ENCODE measurements at regions not wholly inside any gene's neighbourhood (a gene's known extent, or its start where the extent isn't known, plus 50 kb on each side); places are given as distances from the start of the nearest gene placed in this dataset.
"Not testable (repeated sequence)": the region's sequence is repeated elsewhere in the genome, so short reads cannot be mapped to it uniquely, and the experiment has no call there.

DNA sequence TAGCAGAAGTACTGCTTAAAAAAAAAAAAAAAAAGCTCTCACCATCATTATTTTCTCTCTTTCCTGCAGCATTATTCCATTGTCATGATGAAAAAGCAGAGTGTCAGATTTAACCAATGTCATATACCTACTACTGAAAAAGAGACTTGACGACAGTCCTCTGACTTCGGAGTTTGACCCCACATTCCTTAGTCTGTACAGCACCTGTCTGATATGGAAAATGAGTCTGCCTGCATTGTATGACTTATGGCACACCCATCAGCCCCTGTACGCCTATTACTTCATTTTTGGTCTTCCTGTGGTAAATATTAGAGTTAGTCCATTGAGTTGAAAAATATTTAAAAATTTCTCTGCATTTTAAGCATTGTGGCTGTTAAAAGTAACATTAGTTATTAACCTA is 54.5 kb upstream of the NOX4 start:
- no peak for DNase-seq

DNA sequence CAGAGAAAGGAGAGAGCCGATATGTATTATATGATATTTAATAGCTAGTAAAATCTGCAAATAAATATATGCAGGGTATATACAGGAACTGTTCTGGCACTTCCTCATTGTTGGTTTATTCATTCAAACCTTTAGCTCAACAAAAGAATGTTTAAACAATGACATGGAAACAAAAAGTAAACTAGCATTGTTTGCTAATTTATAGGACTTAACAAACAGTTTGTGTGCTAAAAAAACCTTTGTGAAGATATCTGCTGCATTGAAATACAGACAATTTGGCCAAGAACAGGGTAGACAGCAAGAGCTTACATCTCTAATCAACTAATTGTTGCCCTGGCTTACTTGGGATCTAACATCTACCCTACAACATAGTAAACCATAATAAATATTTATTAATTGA is 64.6 kb upstream of the NOX4 start:
- not testable (repeated sequence) for DNase-seq

DNA sequence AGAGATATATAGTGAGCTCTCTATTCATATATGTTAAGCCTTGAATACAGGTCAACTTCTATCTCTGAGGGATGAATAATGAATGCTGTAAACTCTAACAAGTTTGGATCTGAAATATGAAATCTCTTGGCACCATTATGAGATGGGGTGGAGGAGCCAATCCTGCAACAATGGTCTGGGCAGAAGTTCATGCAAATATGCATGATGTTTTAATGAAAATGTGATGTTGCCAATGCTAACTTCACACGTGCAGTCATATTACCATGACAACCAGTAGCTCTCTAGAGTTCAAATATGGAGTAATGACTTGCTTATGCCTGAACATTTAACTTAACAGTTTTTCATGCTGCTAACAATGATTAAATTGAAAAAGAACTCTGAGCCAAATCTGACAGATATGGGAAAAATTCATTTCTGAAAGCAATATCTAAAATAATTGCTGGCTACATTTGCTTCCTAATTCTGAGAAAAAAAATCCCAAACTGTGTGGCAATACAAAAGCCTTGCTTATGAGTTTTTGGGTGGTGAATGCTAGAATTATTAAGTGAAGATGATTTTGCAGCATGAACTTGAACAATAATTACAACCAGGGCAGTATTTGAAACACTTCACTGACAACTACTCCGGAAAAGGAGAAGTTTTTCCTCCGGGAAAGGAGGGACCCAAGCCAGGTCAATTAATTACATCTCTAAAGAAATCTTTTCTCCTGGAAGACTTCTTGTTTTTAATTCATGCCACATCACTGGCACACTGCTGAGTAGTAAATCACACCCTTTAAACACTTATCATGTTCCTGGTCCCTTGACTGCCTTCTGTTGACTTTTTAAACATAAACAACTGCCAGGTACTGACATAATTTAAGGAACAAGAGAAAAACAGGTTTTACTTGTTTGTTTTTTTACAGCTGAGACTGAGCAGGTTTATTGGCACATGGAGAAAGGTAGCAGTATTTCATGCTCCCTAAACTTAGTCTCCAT is 65.8 kb upstream of the NOX4 start:
- peak in 2 of 3 experiments; percentile 44 to 87 for DNase-seq

DNA sequence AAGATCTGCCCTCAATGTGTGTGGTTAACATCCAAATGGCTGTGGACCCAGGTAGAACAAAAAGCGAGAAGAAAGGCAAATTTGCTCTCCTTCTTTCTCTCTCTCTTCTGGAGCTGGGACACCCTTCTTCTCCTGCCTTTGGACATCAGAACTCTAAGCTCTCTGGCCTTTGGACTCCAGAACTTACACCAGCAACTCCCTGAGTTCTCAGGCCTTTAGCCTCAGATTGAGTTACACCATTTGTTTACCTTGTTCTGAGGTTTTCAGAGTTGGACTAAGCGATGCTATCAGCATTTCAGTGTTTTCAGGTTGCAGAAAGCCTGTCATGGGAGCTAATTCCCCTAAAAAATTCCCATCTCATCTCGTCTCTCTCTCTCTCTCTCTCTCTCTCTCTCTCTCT is 69.4 kb upstream of the NOX4 start:
- DNase-seq: not testable (repeated sequence)

DNA sequence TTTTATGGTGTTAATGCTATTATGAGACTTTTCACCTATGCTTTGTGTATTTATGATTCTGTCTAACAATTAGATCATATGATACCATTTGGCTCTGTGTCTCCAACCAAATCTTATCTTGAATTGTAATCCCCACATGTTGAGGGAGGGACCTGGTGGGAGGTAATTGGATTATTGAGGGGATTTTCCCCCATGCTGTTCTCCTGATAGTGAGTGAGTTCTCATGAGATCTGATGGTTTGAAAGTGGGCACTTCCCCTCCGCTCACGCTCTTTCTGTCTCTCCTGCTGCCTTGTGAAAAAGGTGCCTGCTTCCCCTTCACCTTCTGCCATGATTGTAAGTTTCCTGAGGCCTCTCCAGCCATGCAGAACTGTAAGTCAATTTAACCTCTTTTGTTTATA is 71.6 kb upstream of the NOX4 start:
- not testable (repeated sequence) for DNase-seq

DNA sequence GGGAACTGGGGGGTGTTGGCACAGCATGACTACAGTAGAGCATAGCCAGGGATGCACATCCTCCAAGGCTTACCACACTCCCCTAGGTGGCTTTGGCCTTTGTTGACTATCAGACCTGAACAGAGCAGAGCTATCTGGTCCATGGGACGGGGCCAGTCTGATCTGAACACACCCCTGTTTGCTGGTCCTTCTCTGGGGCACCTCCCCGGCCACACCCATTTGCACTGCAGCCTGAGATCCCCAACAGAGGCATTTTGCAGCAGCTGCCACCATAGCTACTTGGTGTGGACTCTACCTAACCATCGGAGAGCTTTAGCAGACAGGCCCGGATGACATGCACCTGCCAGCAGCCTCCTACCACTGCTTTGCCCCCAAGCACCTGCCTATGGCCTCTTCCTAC is 75.8 kb upstream of the NOX4 start:
- no peak for DNase-seq

DNA sequence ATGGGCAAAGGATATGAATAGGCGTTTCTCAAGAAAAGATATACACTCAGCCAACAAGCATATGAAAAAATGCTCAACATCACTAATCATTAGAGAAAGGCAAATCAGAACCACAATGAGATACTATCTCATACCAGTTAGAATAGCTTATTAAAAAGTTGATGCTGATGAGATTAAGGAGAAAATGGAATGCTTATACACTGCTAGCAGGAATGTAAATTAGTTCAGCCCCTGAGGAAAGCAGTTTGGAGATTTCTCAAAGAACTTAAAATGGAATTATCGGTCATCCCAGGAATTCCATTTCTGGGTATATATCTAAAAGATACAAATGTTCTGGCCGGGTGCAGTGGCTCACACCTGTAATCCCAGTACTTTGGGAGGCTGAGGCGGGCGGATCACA is 78.2 kb upstream of the NOX4 start:
- DNase-seq: not testable (repeated sequence)

DNA sequence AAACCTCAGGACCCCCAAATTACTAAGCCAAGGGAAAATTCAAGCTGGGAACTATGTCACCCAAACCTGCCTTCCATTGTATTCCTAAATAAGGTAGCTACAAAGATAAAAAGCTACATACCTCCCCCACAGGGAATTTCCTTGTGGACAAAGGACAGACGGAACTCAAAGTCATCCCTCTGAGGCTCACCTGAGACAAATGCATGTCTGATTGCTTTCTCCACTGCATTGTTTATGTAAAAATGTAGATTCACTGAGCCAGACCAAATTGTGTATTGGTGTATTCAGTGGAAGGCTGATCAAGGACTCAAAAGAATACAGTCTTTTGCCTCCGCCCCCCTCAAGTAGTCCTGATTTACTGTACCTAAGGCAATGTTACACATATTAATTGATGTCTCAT is 80.5 kb upstream of the NOX4 start:
- not testable (repeated sequence) for DNase-seq

DNA sequence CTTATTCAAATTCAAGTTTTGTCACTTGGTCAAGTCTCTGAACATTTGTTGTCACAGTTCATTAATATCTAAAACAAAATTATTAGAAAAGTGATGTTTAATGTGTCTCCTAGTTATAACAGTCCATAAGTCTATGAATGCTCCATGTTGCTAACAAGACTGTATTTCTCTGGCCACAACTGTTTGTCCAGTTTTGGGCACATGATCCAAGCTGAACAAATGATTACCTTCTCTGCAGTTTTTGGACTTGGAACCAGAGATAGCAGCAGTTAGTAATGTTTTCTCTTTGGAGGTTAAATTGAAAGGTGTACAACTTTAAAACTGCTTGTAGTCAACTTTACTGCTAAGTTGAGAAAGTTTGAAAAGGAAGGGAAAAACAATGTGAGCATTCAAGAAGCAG is 84.7 kb upstream of the NOX4 start:
- not testable (repeated sequence) for DNase-seq

DNA sequence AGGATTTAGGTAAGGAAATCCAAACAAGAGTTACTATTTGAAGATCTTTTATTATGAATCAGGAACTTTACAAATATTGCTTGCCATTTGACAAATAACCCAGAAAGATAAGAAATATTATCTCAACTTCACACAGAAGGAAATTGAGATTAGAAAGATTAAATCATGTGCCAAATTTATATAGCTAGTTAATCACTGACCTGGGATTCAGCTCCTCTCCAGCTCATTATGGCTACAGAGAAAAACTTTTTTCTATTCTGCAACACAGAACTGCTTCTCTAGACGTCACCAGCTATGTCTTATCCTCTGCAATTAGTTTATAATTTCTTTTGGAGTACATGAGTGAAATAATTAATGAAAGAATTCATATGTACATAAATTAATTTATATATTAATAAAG is 86.3 kb upstream of the NOX4 start:
- DNase-seq: not testable (repeated sequence)

DNA sequence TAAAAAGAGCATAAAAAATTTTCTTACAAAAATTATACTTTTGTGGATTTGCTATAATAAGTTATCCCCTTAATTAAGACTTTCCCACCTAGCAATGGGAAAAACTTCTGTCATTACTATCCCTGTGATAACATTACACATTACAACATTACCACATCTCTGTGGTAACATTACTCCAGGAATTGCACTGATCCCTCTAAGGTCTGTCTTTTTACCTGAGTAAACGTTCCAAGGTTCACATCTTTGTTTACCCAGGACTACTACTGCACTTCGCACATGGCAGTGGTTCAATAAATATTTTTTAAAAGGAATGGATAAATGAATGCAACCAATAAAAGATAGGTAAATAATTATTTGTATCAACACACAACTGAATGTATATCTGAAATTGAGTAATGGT is 92.4 kb upstream of the NOX4 start:
- DNase-seq: no peak

DNA sequence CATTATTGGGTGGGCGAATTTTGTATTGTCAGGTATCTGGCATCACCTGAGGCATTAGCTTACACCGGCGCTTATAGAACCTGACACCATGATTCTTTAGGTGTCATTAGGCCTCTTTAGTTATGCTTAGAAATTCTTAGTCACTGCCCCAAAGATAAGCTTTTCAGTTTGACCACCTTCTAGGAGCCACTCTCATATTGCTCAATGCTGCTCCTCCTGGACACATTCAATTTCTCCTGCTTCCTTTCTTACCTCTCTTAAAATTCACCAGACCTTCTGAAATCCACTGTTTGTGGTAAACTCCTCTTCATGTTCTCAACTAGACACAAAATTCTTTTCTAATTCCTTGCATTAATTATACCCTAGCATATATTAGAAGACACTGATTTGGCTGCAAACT is 93.9 kb upstream of the NOX4 start:
- DNase-seq: not testable (repeated sequence)

DNA sequence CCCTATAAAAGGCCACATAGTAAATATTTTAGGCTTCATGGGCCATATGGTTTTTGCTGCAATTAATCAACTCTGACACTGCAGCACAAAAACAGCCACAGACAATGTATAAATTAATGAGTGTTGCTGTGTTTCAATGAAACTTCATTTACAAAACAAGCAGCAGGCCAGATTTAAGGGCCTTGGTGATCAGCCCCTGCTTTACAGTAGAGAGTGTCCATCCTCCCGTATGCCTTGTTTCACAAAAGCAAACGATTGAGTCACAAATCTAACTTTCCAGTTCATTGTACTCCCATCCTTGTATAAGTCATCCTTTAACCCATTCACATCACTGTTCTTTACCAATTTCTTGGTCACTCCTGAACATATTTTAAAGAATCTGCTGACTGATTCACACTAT is 94.3 kb upstream of the NOX4 start:
- DNase-seq: not testable (repeated sequence)

DNA sequence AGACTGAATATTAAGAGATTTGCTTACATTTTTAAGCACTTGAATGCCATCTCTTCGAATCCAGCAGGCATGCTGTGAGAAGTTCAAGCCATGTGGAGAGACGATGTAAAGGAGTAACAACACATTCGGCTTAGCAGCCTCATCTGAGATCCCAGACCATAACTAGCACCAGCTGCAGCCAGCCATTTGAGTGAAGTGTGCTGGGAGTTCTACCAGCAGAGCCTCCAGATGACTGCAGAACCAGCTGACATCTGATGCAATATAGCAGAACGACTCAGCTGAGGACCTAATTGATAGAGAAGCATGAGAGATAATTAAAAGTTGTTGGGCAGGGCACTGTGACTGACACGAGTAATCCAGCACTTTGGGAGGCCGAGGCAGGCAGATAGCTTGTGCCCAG is 98.2 kb upstream of the NOX4 start:
- not testable (repeated sequence) for DNase-seq

DNA sequence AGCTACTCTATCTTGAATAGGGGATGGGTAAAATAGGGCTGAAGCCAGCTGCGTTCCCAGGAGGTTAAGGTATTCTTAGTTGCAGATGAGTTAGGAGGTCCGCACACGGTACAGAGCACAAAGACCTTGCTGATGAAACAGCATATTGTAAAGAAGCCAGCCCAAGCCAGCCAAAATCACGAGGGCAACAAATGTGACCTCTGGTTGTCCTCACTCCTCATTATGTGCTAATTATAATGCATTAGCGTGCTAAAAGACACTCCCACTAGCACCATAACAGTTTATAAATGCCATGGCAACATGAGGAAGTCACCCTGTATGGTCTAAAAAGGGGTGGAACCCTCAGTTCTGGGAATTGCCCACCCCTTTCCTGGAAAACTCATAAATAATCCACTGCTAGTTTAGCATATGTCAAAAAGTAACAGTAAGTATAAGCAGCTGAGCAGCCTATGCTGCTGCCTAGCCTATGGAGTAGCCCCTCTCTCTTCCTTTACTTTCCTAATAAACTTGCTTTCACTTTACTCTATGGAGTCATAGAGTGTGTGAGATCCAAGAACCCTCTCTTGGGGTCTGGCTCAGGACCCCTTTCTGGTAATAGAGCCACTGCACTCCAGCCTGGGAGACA is 98.9 kb upstream of the NOX4 start:
- not testable (repeated sequence) for DNase-seq

DNA sequence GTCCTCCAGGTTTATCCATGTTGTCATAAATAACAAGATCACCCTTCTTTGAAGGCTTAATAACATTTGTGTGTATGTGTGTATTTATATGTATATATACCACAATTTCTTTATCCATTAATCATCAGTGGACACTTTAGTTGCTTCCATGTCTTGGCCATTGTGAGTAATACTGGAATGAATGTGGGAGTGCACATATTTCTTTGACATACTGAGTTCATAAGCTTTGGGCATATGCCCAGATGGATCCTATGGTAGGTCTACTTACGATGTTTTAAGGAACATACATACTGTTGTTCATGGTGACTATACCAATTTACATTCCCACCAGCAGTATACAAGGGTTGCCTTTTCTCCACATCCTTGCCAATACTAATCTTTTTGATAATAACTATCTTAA is 108.8 kb upstream of the TRIM77 start:
- DNase-seq: not testable (repeated sequence)

DNA sequence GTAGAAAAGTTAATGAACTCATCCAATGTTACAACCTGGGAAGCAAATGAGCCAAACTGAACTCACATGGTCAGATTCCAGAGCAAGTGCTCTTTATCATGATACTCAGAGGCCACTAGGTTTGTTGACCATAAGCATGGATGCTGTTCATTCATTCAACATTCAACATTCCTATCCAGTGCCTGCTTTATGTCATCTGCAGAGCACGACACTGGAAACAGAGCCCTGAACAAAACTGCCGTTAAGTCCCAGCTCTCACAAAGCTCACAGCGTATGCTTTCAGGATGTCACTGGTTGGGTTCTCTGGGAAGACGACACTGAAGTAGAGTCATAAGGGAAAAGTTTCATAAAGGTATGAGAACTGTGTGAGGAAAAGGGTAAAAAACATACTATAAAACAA is 105.8 kb upstream of the TRIM77 start:
- DNase-seq: no peak

DNA sequence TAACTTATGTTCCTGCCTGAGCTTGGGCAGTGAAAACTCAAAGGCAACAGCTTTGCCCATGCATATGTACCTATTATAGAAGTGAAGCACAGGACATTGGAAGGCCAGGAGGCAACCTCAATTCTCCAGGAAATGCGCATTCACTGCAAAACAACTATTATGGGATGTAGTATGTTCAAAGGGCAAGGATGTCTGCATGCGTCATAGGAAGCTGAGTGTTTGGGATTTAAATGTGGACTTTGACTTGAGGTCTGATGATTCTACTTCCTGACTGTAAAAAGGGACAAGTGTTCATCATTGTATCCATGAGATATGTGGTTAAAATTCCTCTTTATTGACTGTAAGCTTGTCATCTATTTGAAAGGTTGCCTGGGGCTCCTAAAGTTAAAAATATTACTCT is 103.3 kb upstream of the TRIM77 start:
- not testable (repeated sequence) for DNase-seq

DNA sequence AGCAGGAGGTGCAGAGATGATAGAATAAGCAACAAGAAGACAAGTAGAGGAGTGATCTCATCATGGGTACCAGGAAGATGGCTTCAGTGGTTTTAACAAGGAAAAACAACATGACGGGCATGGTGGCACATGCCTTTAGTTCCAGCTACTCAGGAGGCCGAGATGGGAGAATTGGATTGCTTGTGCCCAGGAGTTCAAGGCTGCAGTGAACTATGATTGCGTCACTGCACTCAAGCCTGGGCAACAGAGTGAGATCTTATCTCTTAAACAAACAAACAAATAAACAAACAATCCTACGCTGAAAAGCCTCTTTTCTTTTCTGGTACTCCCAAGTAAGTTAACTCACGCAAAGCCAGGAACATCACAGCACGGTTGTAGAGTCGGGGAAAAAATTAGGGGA is 102.6 kb upstream of the TRIM77 start:
- DNase-seq: not testable (repeated sequence)

DNA sequence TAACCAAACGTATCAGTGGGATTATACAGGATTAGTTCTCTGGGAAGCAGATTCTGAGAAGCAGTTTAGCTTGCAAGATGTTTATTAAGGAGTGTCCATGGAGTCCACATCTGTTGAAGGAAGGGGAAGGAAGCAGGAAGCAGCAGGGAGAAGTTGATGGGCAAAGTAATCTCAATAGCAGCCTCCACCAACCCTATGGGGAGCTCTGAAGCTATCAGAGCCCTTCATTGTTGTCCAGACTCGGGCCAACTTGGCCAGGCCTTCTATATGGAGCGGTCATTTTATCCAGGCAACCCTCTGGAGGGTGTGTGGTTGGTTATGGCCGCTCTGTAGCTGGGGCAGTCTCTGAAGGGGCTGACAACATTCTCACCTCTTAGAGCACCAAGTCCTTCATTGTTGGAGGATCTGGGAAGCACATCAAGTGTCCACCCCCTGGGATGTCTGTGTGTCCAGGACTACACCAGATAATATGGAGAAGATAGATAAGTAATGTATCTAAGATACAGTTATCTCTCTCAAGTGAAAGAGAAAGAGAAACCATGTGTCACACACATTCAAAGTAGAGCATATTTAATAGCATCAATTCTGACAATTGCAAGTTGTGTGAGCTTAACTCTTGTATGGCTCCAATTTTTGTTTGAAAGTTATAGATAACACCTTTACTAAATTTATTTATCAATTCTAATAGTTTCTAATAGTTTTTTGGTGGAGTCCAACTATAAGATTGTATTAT is 101.7 kb upstream of the TRIM77 start:
- no peak for DNase-seq

DNA sequence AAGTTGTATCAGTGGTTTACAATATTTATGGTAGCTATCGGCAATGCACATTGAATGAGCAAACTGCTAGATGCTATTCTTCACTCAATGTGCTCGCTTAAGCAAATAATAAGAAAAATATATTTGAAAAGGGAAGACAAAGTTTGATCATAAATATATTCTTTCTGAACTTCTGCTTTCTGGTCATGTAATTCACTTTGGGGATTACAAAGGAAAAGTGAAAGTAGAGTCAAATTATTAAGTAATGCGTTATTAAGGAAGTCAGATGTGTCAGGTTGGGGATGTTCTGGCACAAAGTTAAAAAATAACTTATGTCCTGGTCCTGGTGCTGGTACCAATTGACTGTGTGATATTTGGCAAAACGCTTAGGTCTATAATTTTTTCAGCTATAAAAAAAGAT is 98.0 kb upstream of the TRIM77 start:
- no peak for DNase-seq

DNA sequence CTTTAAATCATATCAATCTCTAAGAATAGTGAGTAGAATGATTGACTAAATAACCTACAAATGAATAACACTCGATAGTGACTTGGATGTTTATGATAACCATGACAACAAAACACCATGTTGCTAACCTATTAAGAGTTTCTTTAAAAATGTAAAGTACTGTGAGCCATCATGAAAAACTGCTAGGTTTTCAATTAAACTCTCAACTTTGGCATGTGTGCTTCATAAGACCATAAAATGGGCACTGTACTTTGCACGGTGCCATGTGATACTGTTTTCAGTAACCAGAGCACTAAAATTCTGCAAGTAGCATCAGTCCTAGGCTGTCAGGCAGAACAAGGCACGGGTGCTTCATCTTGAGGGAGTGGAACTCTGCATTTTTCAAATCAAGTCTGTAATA is 96.2 kb upstream of the TRIM77 start:
- DNase-seq: no peak

DNA sequence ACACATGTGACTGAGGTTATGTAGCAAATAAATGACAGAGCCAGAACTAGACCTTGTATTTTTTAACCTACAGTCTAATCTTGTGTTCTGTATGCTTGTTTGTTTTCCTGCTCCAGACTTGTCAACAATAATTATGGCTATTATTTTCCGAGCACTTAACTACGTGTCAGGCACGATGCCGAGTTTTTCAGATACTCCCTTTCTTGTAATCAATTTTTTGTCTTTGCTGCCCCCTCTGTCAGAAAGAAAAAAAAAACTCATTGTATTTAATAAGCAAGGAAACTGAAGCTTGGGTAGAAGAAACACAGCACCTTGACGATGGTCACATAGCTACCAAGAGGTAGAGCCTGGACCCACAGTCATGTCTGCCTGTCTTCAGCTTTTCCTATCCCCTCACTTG is 95.7 kb upstream of the TRIM77 start:
- DNase-seq: peak in 2 of 3 experiments; percentile 51 to 82

DNA sequence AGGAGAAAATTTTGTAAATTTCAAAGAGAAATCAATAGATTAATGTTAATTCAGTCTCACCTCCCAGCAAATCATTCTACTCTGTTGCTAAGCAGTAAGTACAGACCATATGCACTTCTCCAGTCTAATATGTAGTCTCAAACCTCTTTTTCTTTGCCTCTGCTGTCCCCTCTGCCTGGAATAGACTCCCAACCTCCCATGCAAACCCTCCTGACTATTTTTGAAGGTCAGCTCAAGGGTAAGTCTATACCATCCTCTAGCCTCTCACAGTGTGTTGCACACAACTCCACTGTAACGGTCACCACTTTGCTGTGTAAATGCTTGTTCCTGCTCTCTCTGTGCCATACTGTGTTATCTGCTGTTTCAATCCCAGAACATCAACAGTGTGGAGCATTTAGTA is 94.5 kb upstream of the TRIM77 start:
- peak in 1 of 3 experiments; percentile 48 for DNase-seq
